GM19463 (cell line): ENCODE measurements at regions not wholly inside any gene's neighbourhood (a gene's known extent, or its start where the extent isn't known, plus 50 kb on each side); places are given as distances from the start of the nearest gene placed in this dataset.

Experiments used
- ATAC-seq: cut with Tn5 transposase; IDR thresholded peaks from one replicate; pipeline ENCODE4 v1.9.1; 2021; ENCODE audit warnings: mild to moderate bottlenecking, moderate library complexity; ENCODE audit not compliant: unreplicated experiment

DNA sequence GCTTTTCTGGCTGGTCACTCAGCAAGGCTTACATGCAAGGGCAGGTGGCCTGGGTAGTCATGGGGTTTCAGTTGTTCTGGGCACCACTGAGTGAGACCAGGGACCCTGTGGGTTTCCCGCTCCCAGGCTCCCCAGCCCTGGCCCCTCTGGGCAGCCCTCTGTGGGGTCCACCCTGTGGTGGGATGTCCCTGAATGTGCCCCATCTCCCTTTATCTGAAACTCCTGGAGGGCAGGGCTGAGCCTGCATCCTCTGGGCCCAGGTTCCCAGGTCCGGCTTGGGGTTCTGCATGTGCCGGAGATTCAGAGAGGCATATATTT, 1041.0 kb downstream of the BRD1 start:
- ATAC-seq: no peak

DNA sequence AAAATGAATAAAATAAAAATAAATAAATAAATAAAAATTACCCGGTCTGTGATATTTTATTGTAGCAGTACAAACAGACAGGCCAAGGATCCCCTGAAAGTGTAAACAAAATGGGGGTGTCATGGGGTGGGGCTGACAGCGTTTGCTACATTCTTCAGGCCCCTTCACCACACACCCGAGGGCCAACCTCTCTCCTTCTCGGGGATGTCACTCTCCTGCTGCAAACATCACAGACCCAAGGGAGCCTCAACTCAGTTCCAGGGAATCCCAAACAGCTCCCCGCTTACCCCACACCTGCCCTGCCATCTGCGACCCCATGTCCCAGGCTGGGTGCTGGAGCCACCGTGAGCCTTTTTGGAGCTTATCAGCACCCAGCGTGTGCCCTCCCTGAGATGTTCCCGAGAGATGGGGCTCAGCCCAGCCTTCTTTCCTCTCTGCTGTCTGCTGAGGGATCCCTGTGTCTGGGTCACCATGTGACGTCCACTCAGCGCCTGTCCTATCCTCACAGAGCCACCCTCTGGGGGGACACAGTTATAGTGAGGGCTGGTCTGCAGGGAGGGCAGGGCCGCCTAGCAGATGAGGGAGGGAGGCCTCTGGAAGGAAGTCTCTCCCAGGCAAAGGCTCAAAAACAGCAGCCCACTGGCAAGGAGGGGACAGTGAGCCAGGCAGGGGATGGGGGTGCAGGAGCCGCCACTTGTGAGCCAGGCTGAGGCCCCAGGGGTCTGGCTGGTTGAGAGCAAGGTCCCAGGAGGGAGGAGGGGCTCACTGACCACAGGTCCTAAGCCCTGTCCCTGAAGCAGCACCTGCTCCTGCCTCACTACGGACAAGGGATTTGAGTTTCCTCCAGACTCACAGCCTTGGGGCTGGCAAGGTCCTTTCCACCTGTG, 1041.6 kb downstream of the BRD1 start:
- no peak for ATAC-seq

DNA sequence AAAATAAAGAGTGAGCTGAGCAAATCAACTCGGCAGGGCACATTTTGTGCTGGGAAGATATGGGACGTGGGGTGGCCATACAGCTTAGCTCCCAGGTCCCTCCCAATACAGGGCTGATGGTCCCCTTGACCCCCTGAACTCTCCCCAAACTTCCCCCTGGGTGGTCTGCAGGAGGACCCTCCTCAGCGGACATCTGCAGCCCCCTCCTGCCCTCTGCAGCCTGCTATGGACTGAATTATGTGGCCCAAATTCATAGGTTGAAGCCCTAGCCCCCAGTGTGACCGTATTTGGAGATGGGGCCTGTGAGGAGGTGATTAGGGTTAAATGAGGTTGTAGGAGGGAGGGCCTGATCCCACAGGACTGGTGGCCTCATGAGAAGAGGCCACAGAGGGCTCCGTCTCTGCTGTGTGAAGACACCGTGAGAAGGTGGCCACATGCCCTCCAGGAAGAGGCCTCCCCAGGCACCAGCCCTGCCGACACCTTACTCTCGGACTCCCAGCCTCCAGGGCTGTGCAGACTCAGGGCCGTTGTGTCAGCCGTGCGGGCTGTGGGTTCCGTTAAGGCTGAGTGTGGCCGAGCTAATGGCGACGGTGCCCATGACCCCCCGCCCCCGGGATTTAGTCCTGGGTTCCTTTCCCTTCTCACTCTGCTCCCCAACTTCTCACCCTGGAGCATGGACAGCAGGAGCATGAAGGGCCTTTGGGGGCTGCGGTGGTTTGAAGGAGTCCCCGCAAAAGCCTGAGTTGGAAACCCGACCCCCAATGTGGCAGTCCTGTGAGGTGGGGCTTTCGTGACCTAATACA, 1042.8 kb downstream of the BRD1 start:
- ATAC-seq: no peak

DNA sequence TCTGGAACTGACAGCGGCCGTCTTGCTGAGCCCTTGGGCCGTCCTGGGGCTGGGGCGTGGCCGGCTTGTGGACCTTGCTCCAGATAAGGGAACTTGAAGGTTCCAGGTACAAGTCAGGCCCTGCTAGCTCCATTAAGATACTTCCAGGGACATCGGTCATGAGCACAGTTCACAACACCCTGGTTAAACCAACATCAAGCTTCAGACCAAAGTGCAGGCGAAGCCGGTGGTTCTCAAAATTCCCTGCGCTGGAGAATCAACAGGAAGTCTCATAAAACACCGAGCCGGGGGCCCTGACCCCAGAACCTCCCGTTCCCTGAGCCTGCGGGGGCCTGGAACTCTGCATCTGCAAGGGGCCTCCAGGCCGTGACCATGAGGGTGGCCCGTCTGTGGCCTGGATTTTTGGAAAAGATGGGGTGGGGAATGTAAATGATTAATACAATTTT, 1043.8 kb downstream of the BRD1 start:
- ATAC-seq: no peak

DNA sequence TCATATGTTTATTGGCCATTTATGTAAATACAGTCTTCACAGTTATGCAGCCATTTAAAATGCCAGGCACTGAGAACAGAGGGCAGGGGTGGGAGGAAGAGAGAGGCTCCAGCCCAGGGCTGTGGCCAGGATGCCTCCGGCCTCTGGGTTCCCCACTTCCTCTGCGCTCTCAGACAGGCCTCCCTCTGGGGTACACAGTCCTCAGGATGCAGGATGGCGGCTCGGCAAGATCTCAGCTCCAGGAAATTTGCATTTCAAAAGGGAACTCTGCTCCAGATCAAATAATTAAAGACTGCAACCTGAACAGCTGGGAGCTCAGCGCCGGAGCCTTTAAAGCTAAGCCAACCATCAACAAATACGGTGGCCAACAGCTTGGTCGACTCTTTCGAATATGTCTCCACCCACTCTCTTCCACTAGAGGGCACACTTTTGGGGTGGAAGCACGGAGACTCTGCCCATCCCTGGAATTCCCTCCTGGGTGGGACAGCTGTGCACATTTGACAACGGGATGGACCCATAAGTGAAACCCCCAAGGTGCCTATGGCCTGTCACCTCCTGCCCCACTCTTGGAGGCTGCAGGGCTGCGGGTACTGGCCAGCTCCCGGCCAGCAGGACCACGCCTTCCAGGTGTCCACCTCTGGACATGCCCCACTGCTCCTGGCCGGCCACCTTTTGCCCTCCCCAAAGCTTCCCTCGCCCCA, 1044.7 kb downstream of the BRD1 start:
- no peak for ATAC-seq

DNA sequence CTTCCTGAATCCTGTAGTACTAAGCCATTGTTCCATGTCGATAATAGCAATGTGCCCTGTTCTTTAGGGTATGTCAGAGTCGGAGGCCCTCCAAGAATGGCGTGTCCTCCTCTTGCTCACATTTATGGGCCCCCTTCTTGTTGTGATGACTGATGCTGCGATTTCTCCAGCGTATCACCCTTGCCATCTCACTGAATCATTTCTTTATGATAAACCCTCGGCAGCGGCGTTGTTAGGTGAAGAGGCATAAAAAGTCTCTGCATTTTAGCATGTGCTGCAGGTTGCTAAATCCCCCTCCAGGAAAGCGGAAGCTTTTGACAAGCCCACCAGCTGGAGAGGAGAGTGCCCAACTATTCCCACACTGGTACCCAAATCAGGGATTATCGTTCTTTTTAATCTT, 1045.3 kb downstream of the BRD1 start:
- no peak for ATAC-seq

DNA sequence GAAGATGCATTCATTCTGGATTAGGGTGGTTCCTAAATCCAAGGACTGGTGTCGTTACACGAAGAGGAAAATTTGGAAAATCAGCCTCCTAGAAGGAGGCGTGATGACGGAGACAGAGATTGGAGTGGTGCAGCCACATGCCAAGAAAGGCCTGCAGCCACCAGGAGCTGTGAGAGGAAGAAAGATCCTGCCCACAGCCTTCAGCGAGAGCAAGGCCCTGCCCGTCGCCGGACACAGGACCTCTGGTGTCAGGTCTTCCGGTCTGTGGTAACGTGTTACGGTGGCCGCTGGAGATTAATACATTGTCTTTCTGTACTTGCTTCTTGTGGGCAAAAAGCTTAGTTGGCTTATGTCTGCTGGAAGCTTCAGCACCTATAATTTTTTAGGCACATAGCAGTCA, 1045.8 kb downstream of the BRD1 start:
- ATAC-seq: no peak

DNA sequence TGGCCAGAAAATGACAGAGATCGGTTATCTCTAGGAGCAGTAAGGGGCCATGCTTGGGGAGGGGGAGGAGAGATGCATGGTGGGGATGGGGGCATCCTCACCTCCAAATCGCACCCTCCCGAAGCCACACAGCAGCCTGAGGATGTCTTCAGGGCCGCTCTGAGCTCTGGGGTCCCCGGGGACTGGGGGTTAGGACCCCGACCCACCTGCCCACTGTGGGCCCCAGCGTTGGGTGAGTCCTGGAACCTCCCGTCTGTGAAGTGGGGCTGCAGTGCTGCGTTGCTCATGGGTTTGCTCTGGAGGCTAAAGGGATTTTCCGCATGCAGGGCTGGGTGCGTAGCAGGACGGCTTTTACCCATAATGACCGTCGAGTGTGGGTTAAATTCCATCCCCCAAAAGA, 1046.3 kb downstream of the BRD1 start:
- ATAC-seq: no peak

DNA sequence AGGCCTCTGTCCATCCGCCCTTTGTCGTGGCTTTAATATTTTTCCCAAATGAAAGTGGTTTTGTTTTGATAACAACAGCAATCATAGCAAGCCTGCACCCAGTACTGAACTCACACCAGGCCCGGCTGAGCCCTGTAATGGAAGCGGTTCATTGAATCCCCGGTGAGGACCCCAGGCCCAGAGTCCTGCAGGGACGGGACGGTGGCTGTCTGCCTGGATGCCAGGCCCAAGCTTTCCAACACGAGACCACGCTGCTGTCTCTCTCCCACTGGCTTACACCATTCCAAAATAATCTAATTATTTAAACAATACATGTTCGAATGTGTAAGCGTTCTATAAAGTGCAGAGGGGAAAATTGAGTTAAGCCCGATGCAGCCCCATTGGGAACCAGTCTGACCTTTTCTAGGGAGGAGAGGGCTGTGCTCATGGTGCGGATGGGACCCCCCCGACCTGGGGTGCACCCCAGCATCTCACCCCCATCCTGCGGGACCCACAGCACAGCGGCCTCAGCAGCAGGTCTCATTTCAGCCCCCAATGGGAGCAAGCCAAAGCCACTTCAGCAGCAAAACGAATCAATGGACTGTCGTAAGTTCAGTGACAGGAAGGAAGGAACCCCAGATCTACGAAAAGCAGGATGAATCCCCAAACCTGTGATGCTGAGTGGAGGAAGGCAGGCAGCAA, 1046.9 kb downstream of the BRD1 start:
- no peak for ATAC-seq

DNA sequence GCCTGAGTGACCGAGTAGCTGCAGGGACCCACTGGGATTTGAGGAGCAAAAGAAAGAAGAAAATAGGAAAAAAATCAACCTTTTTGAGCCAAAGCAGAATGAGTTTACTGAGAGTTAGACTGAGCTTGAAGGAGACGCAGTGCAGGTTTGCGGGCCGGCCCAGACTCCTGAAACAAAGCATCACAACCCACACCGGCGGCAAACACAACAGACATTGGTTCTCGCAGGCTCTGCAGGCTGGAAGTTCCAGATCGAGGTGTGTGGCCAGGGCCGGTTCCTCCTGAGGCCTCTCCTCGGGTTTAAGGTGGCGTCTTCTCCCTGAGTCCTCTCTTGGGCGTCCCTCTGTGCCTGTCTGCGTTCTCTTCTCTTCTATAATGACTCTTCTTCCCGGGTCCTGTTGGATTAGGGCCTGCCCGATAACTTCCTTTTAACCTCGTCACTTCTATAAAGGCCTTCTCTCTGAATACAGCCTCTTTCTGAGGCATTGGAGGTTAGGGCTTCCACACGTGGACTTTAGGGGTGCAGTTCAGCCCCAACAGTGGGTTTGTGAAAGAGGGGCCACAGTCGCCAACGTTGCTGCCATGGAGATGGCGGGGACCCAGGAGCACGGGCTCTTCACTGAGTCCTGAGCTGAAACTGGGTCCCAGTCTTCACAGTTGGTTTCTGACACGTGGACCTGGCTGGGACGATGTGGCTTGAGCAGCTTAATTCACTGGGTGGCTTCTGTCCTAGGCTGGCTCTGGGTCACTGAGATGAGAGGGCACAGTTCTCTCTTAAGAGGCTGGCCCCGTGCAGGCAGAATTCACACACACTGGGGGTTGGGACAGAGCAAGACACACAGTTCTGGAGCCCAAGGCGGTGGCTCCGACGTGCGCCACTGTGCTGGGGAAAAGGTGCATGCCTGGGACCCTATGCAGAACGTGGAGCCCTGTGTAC, 1047.7 kb downstream of the BRD1 start:
- ATAC-seq: no peak

DNA sequence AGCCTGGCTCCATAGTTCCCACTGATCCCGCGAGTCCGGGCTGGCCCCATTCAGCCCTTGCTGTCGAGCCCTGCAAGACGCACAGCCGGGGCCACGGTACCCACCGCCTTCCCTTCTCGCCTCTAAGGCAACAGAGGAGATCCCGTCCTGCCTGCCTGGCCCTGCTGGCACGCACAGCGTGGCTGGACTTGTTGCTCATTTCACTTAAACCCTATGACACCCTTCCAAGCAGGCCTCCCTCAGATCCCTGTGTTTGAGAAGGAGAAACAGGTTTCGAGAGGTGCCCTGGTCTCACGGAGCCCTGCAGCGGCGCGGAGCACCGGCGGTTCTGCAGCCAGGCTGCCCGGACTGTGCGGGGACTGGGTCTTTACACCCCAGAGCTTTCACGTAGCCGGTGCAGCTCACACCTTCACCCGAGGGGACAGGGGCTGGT, 1048.4 kb downstream of the BRD1 start:
- no peak for ATAC-seq

DNA sequence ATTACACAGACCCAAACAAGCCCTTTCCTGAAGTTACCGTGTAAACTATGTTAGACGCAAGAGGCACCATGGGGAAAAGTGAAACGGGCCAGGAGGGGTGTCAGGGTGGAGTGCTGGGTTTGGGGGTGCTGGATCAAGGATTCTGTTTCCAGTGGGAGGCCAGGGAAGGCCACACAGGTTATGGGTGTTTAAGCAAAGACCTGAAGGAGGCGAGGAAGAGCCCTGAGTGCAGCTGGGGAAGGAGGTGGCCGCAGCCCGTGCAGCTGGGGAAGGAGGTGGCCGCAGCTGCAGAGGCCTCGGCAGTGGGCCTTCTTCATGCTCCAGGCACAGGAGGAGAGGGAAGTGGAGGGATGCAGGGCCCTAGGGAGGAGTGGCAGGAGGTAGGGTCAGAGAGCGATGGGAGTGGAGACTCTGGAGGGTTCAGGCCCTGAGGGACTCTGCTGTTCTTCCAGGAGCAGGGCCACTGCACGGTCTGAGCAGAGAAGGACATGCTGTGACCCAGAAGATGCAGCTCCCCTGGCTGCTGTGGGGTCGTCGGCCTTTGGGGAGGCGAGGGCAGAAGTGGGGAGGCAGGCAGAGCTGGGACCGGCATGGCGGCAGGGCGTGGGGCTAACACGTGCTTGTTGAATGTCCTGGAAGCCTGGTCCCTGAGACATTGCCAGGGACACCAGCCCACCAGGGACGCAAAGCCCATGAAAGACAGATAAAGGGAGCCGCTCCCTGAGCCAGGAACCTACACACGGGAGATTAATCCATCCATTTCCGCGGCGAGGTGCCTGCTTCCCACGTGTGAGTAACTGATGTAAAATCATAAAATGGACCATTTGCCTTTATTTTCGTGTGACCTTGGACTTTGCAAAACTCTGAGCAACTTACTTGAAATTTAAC, 1049.1 kb downstream of the BRD1 start:
- no peak for ATAC-seq

DNA sequence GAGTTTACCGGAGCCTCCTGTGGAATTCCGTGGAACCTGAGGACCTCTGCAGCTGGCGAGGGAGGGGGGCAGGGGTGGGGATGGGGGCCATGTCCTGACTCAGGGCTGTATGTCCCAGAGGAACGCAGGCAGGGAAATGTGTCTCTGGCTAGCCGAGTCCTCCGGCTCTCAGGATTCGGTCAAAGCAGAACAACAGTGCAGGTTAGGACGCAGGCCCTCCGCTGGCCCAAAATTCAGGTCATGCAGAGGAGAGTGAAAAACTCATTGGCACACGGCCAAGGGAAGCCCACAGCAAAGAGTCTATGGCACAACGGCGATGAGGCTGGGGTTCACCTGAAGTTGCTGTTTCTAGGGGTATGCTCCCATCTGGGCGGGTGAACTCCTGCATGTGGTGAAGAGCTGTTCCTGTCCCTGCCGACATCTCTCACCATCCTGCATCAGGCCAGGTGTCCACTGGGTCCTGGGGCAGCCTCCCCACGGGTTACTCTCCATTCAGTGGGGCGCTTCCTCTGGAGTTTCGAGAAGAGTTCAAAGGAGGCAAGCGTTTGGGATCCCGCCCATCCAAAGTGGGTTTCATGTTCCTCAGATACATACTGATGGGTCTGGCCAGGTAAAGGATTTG, 1055.3 kb downstream of the BRD1 start:
- ATAC-seq: no peak

DNA sequence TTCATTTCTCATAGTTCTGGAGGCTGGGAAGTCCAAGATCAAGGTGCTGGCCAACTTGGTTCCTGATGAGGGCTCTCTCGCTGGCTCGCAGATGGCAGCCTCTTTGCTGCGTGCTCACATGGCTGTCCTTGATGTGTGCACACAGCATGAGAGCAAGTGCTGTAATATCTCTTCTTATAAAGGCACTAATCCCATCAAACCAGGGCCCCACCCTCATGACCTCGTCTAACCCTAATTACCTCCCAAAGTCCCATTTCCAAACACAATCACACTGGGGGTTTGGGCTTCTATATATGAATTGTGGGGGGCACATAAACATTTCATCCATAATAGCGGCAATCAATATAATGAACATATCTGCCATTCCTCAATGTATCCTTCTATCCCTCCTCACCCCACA, 1062.1 kb downstream of the BRD1 start:
- ATAC-seq: no peak

DNA sequence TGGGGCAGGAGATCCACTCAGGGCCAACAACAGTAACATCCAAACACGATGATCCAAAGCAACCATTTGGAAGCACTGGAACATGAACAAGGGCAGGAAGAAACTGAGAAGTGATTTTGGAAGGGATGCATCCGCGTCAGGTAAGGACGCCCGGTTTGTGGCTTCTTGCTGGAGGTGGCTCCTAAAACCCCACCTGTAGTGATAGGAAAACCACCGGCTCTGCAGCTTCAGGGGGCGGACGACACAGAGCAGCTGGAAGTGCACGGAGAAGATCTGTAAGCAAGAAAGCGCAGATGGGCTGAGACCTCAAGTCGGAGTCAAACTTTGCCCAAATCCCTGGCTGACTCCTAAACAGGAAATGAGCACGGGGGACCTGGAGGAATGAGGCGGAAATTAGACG, 1066.1 kb downstream of the BRD1 start:
- no peak for ATAC-seq

DNA sequence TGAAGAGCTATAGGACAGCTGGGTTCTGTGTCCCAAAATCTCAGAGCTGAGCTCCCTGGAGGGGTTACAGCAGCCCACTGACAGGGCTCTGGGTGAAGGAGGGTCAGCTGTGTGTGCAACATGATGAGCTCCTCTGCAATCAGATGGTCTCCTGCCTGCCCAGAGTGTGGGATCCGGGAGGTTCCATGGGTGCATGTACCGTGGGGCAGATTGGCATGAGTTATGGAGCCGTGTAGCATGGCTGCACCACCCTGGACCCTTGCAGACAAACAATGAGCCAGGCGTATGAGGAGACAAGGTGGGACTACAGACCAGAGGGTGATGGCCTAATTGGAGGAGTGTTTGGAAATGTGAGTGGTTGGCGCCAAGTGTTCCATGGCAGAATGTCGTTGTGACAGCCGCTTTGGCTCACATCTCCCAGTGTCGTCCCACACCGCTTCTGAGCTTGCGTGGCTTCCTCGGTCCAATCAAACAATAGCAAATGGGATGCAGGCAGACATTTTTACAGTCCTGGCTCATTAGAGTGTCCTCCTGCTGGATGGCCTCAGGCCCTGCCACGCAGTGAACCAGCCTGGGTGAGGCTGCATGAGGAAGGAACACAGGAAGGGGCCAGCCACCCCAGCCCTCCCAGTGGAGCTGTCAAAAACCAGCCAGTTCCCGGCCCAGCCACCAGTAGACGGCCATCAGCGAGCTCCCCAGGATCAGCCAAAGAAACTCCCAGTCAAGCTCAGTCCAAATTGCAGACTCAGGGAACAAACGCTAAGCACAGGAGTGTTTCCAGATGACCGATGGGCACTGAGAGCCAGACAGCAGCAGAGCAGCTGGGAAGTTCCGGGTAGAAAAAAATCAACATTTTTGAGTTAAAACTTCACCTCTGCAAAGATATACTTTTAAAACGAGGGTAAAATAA, 1066.9 kb downstream of the BRD1 start:
- ATAC-seq: no peak
